SK-MEL-5 (cell line): ENCODE measurements at regions not wholly inside any gene's neighbourhood (a gene's known extent, or its start where the extent isn't known, plus 50 kb on each side); places are given as distances from the start of the nearest gene placed in this dataset.
"Not testable (repeated sequence)": the region's sequence is repeated elsewhere in the genome, so short reads cannot be mapped to it uniquely, and the experiment has no call there.

Source experiments
- DNase-seq: peaks from one replicate; pipeline ENCODE4 v3.0.0-alpha.2; 2016; ENCODE audit warnings: low read depth, low spot score
- in situ Hi-C: cut with HindIII; loops from 2 replicates; pipeline ENCODE4 v1.10.0; 2016; ENCODE audit warnings: low sequenced_read_pairs, high pct_unique_total_duplicates, low pct_unique_long_range_greater_than_20kb

GRCh38 chr3:193155044-193155781 lies 85.8 kb upstream of the PLAAT1 start:
- in situ Hi-C loops, DNase-seq: not testable (repeated sequence)

- in situ Hi-C loops: no loop called here
- no peak for DNase-seq
Measured at GRCh38 chr3:193157051-193157450, 84.0 kb upstream of the PLAAT1 start.

GRCh38 chr3:193165431-193166120 lies 75.4 kb upstream of the PLAAT1 start:
- in situ Hi-C loops: no loop called here
- no peak for DNase-seq

- in situ Hi-C loops: no loop called here
- peak; percentile 43 for DNase-seq
Measured at GRCh38 chr3:193168931-193169330, 72.1 kb upstream of the PLAAT1 start.

- in situ Hi-C loops: no loop called here
Measured at GRCh38 chr3:193174140-193174539, 66.9 kb upstream of the PLAAT1 start.

GRCh38 chr3:193179332-193180012 lies 61.5 kb upstream of the PLAAT1 start:
- in situ Hi-C loops: not testable (repeated sequence)

More at GRCh38 chr3:193174140-193174539, 66.9 kb upstream of the PLAAT1 start:
- no peak for DNase-seq

GRCh38 chr3:193187070-193187722 lies 53.8 kb upstream of the PLAAT1 start:
- DNase-seq: no peak
- in situ Hi-C loops: no loop called here

More at GRCh38 chr3:193179332-193180012, 61.5 kb upstream of the PLAAT1 start:
- not testable (repeated sequence) for DNase-seq

GRCh38 chr3:193190146-193190786 lies 50.8 kb upstream of the PLAAT1 start:
- peak; percentile 89 for DNase-seq
- in situ Hi-C loops: no loop called here
